NB4 (cell line): ENCODE measurements at regions not wholly inside any gene's neighbourhood (a gene's known extent, or its start where the extent isn't known, plus 50 kb on each side); places are given as distances from the start of the nearest gene placed in this dataset.

Experiments used
- DNase-seq: peaks from one replicate; pipeline ENCODE4 v3.0.0; 2010; ENCODE audit warnings: low read depth
- H3K4me3 ChIP-seq: one replicate; pipeline ENCODE4 v1.5.1; 2011; ENCODE audit warnings: mild to moderate bottlenecking, low read depth, low read length, moderate library complexity
- CTCF ChIP-seq: IDR thresholded peaks from one replicate; pipeline ENCODE4 v1.5.1; 2012; ENCODE audit warnings: low read depth, low read length
- MAX ChIP-seq: IDR thresholded peaks from 2 replicates; pipeline ENCODE4 v1.6.1; 2011; ENCODE audit warnings: low read depth, low read length
- MYC ChIP-seq: IDR thresholded peaks from 2 replicates; pipeline ENCODE4 v1.6.1; 2011; ENCODE audit warnings: low read depth, low read length
- POLR2A ChIP-seq: IDR thresholded peaks from 2 replicates; pipeline ENCODE4 v1.6.1; 2011; ENCODE audit warnings: mild to moderate bottlenecking; ENCODE audit not compliant: insufficient read length; ENCODE audit errors: extremely low read depth

- DNase-seq, result no peak
- no peak for TF ChIP-seq MYC
- no peak for TF ChIP-seq MAX
- TF ChIP-seq CTCF, result no peak
- TF ChIP-seq POLR2A, result no peak
Measured at GRCh38 chr9:13529321-13530104, 250.0 kb upstream of the MPDZ start.

GRCh38 chr9:13524245-13524644 lies 244.8 kb upstream of the MPDZ start:
- TF ChIP-seq POLR2A (no peak), MAX (no peak), CTCF (no peak), MYC (no peak)
- no peak for DNase-seq
- H3K4me3 ChIP-seq, result no peak overlapping the region

More at GRCh38 chr9:13529321-13530104, 250.0 kb upstream of the MPDZ start:
- H3K4me3 ChIP-seq, result no peak overlapping the region

- no peak overlapping the region for H3K4me3 ChIP-seq
- no peak for TF ChIP-seq MYC
- TF ChIP-seq POLR2A, result no peak
- TF ChIP-seq MAX, result no peak
- no peak for TF ChIP-seq CTCF
- no peak for DNase-seq
Measured at GRCh38 chr9:13520069-13520468, 240.6 kb upstream of the MPDZ start.

- H3K4me3 ChIP-seq, result no peak overlapping the region
- TF ChIP-seq CTCF, result no peak
- TF ChIP-seq MYC, result no peak
- no peak for TF ChIP-seq MAX
- no peak for TF ChIP-seq POLR2A
- no peak for DNase-seq
Measured at GRCh38 chr9:13513716-13514444, 234.4 kb upstream of the MPDZ start.

GRCh38 chr9:13513286-13513685 lies 233.8 kb upstream of the MPDZ start:
- TF ChIP-seq CTCF (no peak), MAX (no peak), POLR2A (no peak), MYC (no peak)
- H3K4me3 ChIP-seq, result no peak overlapping the region
- DNase-seq, result no peak
